Smooth muscle cell (in vitro differentiated cells): ENCODE measurements at regions not wholly inside any gene's neighbourhood (a gene's known extent, or its start where the extent isn't known, plus 50 kb on each side); places are given as distances from the start of the nearest gene placed in this dataset.

Experiments used
- DNase-seq: peaks from one replicate; lab custom pipeline; 2025; ENCODE audit not compliant: unreplicated experiment; lab: John Stamatoyannopoulos, UW
- H2AFZ ChIP-seq: fragments of 200-600 bp; sonication (generic); 2 replicates; pipeline ENCODE4 v1.6.0; 2016; ENCODE audit warnings: antibody characterized with exemption, low read depth, mild to moderate bottlenecking
- H3F3A ChIP-seq: fragments of 200-600 bp; sonication (generic); 2 replicates; pipeline ENCODE4 v1.6.0; 2017; ENCODE audit warnings: antibody characterized with exemption, low read depth
- H3K27ac ChIP-seq: fragments of 200-600 bp; sonication (generic); 2 replicates; pipeline ENCODE4 v1.5.1; 2016; ENCODE audit warnings: low read depth, mild to moderate bottlenecking
- H3K27me3 ChIP-seq: fragments of 200-600 bp; sonication (generic); 2 replicates; pipeline ENCODE4 v1.6.1; 2016; ENCODE audit warnings: low read depth, mild to moderate bottlenecking
- H3K36me3 ChIP-seq: fragments of 200-600 bp; sonication (generic); 2 replicates; pipeline ENCODE4 v1.5.1; 2016; ENCODE audit warnings: low read depth
- H3K4me1 ChIP-seq: fragments of 200-600 bp; sonication (generic); 2 replicates; pipeline ENCODE4 v1.5.1; 2016; ENCODE audit warnings: low read depth
- H3K4me2 ChIP-seq: fragments of 200-600 bp; sonication (generic); 2 replicates; pipeline ENCODE4 v1.6.0; 2016; ENCODE audit warnings: mild to moderate bottlenecking
- H3K4me3 ChIP-seq: fragments of 200-600 bp; sonication (generic); 2 replicates; pipeline ENCODE4 v1.5.1; 2016; ENCODE audit warnings: mild to moderate bottlenecking
- H3K79me2 ChIP-seq: fragments of 200-600 bp; sonication (generic); 2 replicates; pipeline ENCODE4 v1.6.0; 2016; ENCODE audit warnings: low read depth, mild to moderate bottlenecking
- H3K9ac ChIP-seq: fragments of 200-600 bp; sonication (generic); 2 replicates; pipeline ENCODE4 v1.6.0; 2016; ENCODE audit warnings: low read depth
- H3K9me3 ChIP-seq: fragments of 200-600 bp; sonication (generic); replicated peaks from 2 replicates; pipeline ENCODE4 v1.5.1; 2016; ENCODE audit warnings: low read depth
- H4K20me1 ChIP-seq: fragments of 200-600 bp; sonication (generic); 2 replicates; pipeline ENCODE4 v1.6.0; 2016; ENCODE audit warnings: low read depth
- CTCF ChIP-seq: fragments of 200-600 bp; sonication (generic); IDR thresholded peaks from 2 replicates; pipeline ENCODE4 v1.5.1; 2017; ENCODE audit warnings: borderline replicate concordance, mild to moderate bottlenecking, antibody characterized with exemption; ENCODE audit not compliant: insufficient read depth, poor library complexity, severe bottlenecking
- WGBS: methylation state at CpG from one replicate; pipeline ENCODE4 v1.1.7; 2016; ENCODE audit warnings: low lambda C conversion rate; 5-methylcytosine and 5-hydroxymethylcytosine counted together

- H3K27ac ChIP-seq, result no peak overlapping the region
- H3K27me3 ChIP-seq, result peaks cover 45% of the 10 kb centered on the region
- no peaks in the 10 kb centered on the region for H3K9me3 ChIP-seq
- no peak overlapping the region for H2AFZ ChIP-seq
- 88% methylated on average over 2 of the region's 2 CpGs for WGBS
- H4K20me1 ChIP-seq, result no peaks in the 10 kb centered on the region
- TF ChIP-seq CTCF, result no peak
- no peaks in the 10 kb centered on the region for H3F3A ChIP-seq
- DNase-seq, result no peak
- no peak overlapping the region for H3K9ac ChIP-seq
- no peaks in the 10 kb centered on the region for H3K4me1 ChIP-seq
- H3K4me2 ChIP-seq, result no peak overlapping the region
- no peak overlapping the region for H3K4me3 ChIP-seq
- no peaks in the 10 kb centered on the region for H3K79me2 ChIP-seq
- H3K36me3 ChIP-seq, result no peaks in the 10 kb centered on the region
These were observed 52.1 kb upstream of the MYRIP start for GRCh38 chr3:39757307-39757706.
